ENCODE measurements at regions not wholly inside any gene's neighbourhood (a gene's known extent, or its start where the extent isn't known, plus 50 kb on each side); places are given as distances from the start of the nearest gene placed in this dataset.

- no peak for ATAC-seq (ENCODE audit: low FRiP score)
- no peak for DNase-seq (ENCODE audit: low spot score)
- no peak for TF ChIP-seq CTCF (IDR thresholded peaks at IDR 0.05)
These were observed 778.5 kb downstream of the MAFB start for GRCh38 chr20:39910536-39910935.

GRCh38 chr20:39909447-39909846, 779.6 kb downstream of the MAFB start:
- no peak for TF ChIP-seq CTCF (IDR thresholded peaks at IDR 0.05)
- DNase-seq (ENCODE audit: low spot score) (no peak), ATAC-seq (ENCODE audit: low FRiP score) (peak; percentile 59)

- DNase-seq (ENCODE audit: low spot score) (no peak), ATAC-seq (ENCODE audit: low FRiP score) (no peak)
- TF ChIP-seq CTCF (IDR thresholded peaks at IDR 0.05) = no peak
These were observed 784.4 kb downstream of the MAFB start for GRCh38 chr20:39904476-39905112.

- no peak for TF ChIP-seq CTCF (IDR thresholded peaks at IDR 0.05)
- DNase-seq (ENCODE audit: low spot score) (no peak), ATAC-seq (ENCODE audit: low FRiP score) (no peak)
These were observed 785.1 kb downstream of the MAFB start for GRCh38 chr20:39903806-39904465.

GRCh38 chr20:39899881-39900280, 789.2 kb downstream of the MAFB start:
- DNase-seq (ENCODE audit: low spot score) (no peak), ATAC-seq (ENCODE audit: low FRiP score) (no peak)
- TF ChIP-seq CTCF (IDR thresholded peaks at IDR 0.05) = no peak

GRCh38 chr20:39898467-39898852, 790.6 kb downstream of the MAFB start:
- no peak for ATAC-seq (ENCODE audit: low FRiP score)
- DNase-seq (ENCODE audit: low spot score) = no peak
- no peak for TF ChIP-seq CTCF (IDR thresholded peaks at IDR 0.05)

Data from omental fat pad (tissue), 3 donors.